ENCODE measurements at regions not wholly inside any gene's neighbourhood (a gene's known extent, or its start where the extent isn't known, plus 50 kb on each side); places are given as distances from the start of the nearest gene placed in this dataset.
A peak's percentile ranks its signal among the peaks of the same experiment; 100 is the strongest.

GRCh38 chr16:22618842-22619241 is 108.2 kb downstream of the NPIPB5 start (continued):
- no peak for TF ChIP-seq NCOA1 (IDR thresholded peaks at IDR 0.05; ENCODE audit: low read depth)
- no peak for TF ChIP-seq ATF1 (CRISPR knock-in tag; IDR thresholded peaks at IDR 0.05)
- peak; percentile 72 for TF ChIP-seq ATF1 (tag; IDR thresholded peaks at IDR 0.05)
- no peak for TF ChIP-seq MBD1 (CRISPR knock-in tag; IDR thresholded peaks at IDR 0.05)
- peak; percentile 17; the same call in 1 of the 2 replicates for TF ChIP-seq FOSL1 (tag; conservative IDR thresholded peaks at IDR 0.05)
- TF ChIP-seq, protein P1, sequence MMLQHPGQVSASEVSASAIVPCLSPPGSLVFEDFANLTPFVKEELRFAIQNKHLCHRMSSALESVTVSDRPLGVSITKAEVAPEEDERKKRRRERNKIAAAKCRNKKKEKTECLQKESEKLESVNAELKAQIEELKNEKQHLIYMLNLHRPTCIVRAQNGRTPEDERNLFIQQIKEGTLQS (IDR thresholded peaks at IDR 0.05), result peak; percentile 87
- TF ChIP-seq, protein P1 (CRISPR knock-in tag; conservative IDR thresholded peaks at IDR 0.05), result no peak
- TF ChIP-seq, protein P2, sequence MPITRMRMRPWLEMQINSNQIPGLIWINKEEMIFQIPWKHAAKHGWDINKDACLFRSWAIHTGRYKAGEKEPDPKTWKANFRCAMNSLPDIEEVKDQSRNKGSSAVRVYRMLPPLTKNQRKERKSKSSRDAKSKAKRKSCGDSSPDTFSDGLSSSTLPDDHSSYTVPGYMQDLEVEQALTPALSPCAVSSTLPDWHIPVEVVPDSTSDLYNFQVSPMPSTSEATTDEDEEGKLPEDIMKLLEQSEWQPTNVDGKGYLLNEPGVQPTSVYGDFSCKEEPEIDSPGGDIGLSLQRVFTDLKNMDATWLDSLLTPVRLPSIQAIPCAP (CRISPR knock-in tag; IDR thresholded peaks at IDR 0.05; ENCODE audit: borderline replicate concordance), result no peak
- TF ChIP-seq GABPB2 (CRISPR knock-in tag; conservative IDR thresholded peaks at IDR 0.05), result no peak
- no peak for TF ChIP-seq CCAR2 (IDR thresholded peaks at IDR 0.05; ENCODE audit: low read depth, low read length)
- no peak for TF ChIP-seq CEBPG (CRISPR knock-in tag; IDR thresholded peaks at IDR 0.05)
- peak; percentile 93 for TF ChIP-seq CEBPG (tag; conservative IDR thresholded peaks at IDR 0.05 in 1 of 2, IDR thresholded peaks at IDR 0.05 in 1 of 2)
- TF ChIP-seq ADNP (tag; IDR thresholded peaks at IDR 0.05), result 0 out of 2 replicates have a peak, but pooled peaks have one; percentile 36
- no peak for TF ChIP-seq BRCA1 (IDR thresholded peaks at IDR 0.05)
- no peak for TF ChIP-seq BRCA1 (CRISPR knock-in tag; IDR thresholded peaks at IDR 0.05)
- TF ChIP-seq, protein P3, sequence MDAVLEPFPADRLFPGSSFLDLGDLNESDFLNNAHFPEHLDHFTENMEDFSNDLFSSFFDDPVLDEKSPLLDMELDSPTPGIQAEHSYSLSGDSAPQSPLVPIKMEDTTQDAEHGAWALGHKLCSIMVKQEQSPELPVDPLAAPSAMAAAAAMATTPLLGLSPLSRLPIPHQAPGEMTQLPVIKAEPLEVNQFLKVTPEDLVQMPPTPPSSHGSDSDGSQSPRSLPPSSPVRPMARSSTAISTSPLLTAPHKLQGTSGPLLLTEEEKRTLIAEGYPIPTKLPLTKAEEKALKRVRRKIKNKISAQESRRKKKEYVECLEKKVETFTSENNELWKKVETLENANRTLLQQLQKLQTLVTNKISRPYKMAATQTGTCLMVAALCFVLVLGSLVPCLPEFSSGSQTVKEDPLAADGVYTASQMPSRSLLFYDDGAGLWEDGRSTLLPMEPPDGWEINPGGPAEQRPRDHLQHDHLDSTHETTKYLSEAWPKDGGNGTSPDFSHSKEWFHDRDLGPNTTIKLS (IDR thresholded peaks at IDR 0.05; ENCODE audit: borderline replicate concordance, low read depth), result no peak
- TF ChIP-seq NKRF (IDR thresholded peaks at IDR 0.05; ENCODE audit: borderline replicate concordance), result no peak
- TF ChIP-seq IRF9 (tag; IDR thresholded peaks at IDR 0.05), result peak; percentile 48; the same call in 1 of the 2 replicates
- no peak for TF ChIP-seq RBM22 (IDR thresholded peaks at IDR 0.05; ENCODE audit: low read depth, low read length, poor library complexity, severe bottlenecking)
- TF ChIP-seq ZNF699 (CRISPR knock-in tag; IDR thresholded peaks at IDR 0.05; ENCODE audit: insufficient replicate concordance), result no peak
- no peak for TF ChIP-seq PURB (CRISPR knock-in tag; IDR thresholded peaks at IDR 0.05; ENCODE audit: low read depth)
- no peak for TF ChIP-seq RBM14 (IDR thresholded peaks at IDR 0.05; ENCODE audit: borderline replicate concordance, insufficient read depth, low read depth, low read length)

Measured in K562 (cell line).